ENCODE measurements at regions not wholly inside any gene's neighbourhood (a gene's known extent, or its start where the extent isn't known, plus 50 kb on each side); places are given as distances from the start of the nearest gene placed in this dataset.

- Histone ChIP-seq H3K27ac (no peak overlapping the region), H3K4me1 (no peaks in the 10 kb centered on the region), H3K9me3 (no peaks in the 10 kb centered on the region), H3K27me3 (ENCODE audit: insufficient read depth in 3 of 3, low read length in 2 of 3) (no peaks in the 10 kb centered on the region), H3K4me3 (no peak overlapping the region), H3K36me3 (ENCODE audit: insufficient read depth in 1 of 2, low read depth in 1 of 2) (no peaks in the 10 kb centered on the region)
- DNase-seq = no peak
- WGBS, 3 donors = 27 to 53% (median 43%) methylated on average over 2 of the region's 2 CpGs
- intact Hi-C loops (cut with DNase I) = no loop called here
- no peak for ATAC-seq
- TF ChIP-seq CTCF (IDR thresholded peaks at IDR 0.05) = no peak
Observed at GRCh38 chr9:120016231-120016630, 563.7 kb downstream of the CDK5RAP2 start.

- ATAC-seq (no peak), DNase-seq (no peak)
- no peak for TF ChIP-seq CTCF (IDR thresholded peaks at IDR 0.05)
- WGBS, 3 donors = 83 to 86% (median 85%) methylated on average over 7 of the region's 7 CpGs
- H3K4me3 ChIP-seq = no peak overlapping the region
- no peaks in the 10 kb centered on the region for H3K9me3 ChIP-seq
- H3K4me1 ChIP-seq = no peaks in the 10 kb centered on the region
- H3K36me3 ChIP-seq (ENCODE audit: insufficient read depth in 1 of 2, low read depth in 1 of 2) = no peaks in the 10 kb centered on the region
- no peaks in the 10 kb centered on the region for H3K27me3 ChIP-seq (ENCODE audit: insufficient read depth in 3 of 3, low read length in 2 of 3)
- intact Hi-C loops (cut with DNase I) = no loop called here
- no peak overlapping the region for H3K27ac ChIP-seq
Observed at GRCh38 chr9:120014796-120015195, 565.2 kb downstream of the CDK5RAP2 start.

- H3K4me3 ChIP-seq = no peak overlapping the region
- no peak overlapping the region for H3K27ac ChIP-seq
- H3K4me1 ChIP-seq = no peaks in the 10 kb centered on the region
- no peak for DNase-seq
- WGBS, 3 donors = 47 to 71% (median 55%) methylated on average over 3 of the region's 3 CpGs
- TF ChIP-seq CTCF (IDR thresholded peaks at IDR 0.05) = no peak
- no peaks in the 10 kb centered on the region for H3K27me3 ChIP-seq (ENCODE audit: insufficient read depth in 3 of 3, low read length in 2 of 3)
- intact Hi-C loops (cut with DNase I) = no loop called here
- H3K36me3 ChIP-seq (ENCODE audit: insufficient read depth in 1 of 2, low read depth in 1 of 2) = no peaks in the 10 kb centered on the region
- ATAC-seq = no peak
- no peaks in the 10 kb centered on the region for H3K9me3 ChIP-seq
Observed at GRCh38 chr9:120009856-120010255, 570.1 kb downstream of the CDK5RAP2 start.

- intact Hi-C loops (cut with DNase I) = loop anchor here in 1 of 2 donors (2.0 kb wide), 1 partner anchor 35 kb away; no protein-coding TSS in a partner anchor
- Histone ChIP-seq H3K4me1 (no peaks in the 10 kb centered on the region), H3K4me3 (no peak overlapping the region), H3K36me3 (ENCODE audit: insufficient read depth in 1 of 2, low read depth in 1 of 2) (no peaks in the 10 kb centered on the region), H3K27me3 (ENCODE audit: insufficient read depth in 3 of 3, low read length in 2 of 3) (no peaks in the 10 kb centered on the region), H3K27ac (no peak overlapping the region), H3K9me3 (no peaks in the 10 kb centered on the region)
- no peak for ATAC-seq
- no peak for DNase-seq
- TF ChIP-seq CTCF (IDR thresholded peaks at IDR 0.05) = no peak
- 68 to 74% (median 69%) methylated on average over 7 of the region's 7 CpGs for WGBS, 3 donors
Observed at GRCh38 chr9:120001536-120001935, 578.4 kb downstream of the CDK5RAP2 start.

GRCh38 chr9:119998614-119999013, 581.4 kb downstream of the CDK5RAP2 start:
- Histone ChIP-seq H3K27ac (no peak overlapping the region), H3K27me3 (ENCODE audit: insufficient read depth in 3 of 3, low read length in 2 of 3) (peaks cover 0 to 2% (median 0%) of the 10 kb centered on the region in 3 donors), H3K4me3 (no peak overlapping the region), H3K9me3 (no peaks in the 10 kb centered on the region), H3K4me1 (no peaks in the 10 kb centered on the region), H3K36me3 (ENCODE audit: insufficient read depth in 1 of 2, low read depth in 1 of 2) (no peaks in the 10 kb centered on the region)
- DNase-seq (no peak), ATAC-seq (no peak)
- intact Hi-C loops (cut with DNase I) = no loop called here
- no peak for TF ChIP-seq CTCF (IDR thresholded peaks at IDR 0.05)
- WGBS, 3 donors = 25 to 33% (median 28%) methylated on average over 2 of the region's 2 CpGs

Data from psoas muscle (tissue), 7 donors.